ENCODE measurements at regions not wholly inside any gene's neighbourhood (a gene's known extent, or its start where the extent isn't known, plus 50 kb on each side); places are given as distances from the start of the nearest gene placed in this dataset.
A peak's percentile ranks its signal among the peaks of the same experiment; 100 is the strongest.

GRCh38 chr5:142435410-142436115 is 110.7 kb upstream of the SPRY4 start:
- Histone ChIP-seq H2AFZ (ENCODE audit: insufficient read depth, low read depth, low read length, poor library complexity, severe bottlenecking) (no peak overlapping the region), H3K4me2 (replicated peaks; ENCODE audit: extremely low read depth, low read length, poor library complexity, severe bottlenecking) (no peak overlapping the region), H4K20me1 (ENCODE audit: insufficient read depth, low read length) (no peaks in the 10 kb centered on the region), H3K27me3 (ENCODE audit: control insufficient read depth in 2 of 2, insufficient read depth in 2 of 2, low read length in 2 of 2) (peaks cover 24 to 26% of the 10 kb centered on the region in 2 donors), H3K27ac (ENCODE audit: low read depth in 1 of 2, low read length in 2 of 2) (no peak overlapping the region), H3K79me2 (ENCODE audit: insufficient read depth, low read length) (no peaks in the 10 kb centered on the region), H3K36me3 (replicated peaks in 1 of 2; ENCODE audit: control insufficient read depth in 1 of 2, insufficient read depth in 2 of 2, low read length in 2 of 2) (no peaks in the 10 kb centered on the region), H3K9me3 (replicated peaks in 1 of 2; ENCODE audit: control insufficient read depth in 1 of 2, insufficient read depth in 1 of 2, low read length in 2 of 2) (no peaks in the 10 kb centered on the region), H3K4me3 (replicated peaks in 1 of 3; ENCODE audit: low read depth in 2 of 3, low read length in 3 of 3) (no peak overlapping the region), H3K9ac (ENCODE audit: insufficient read depth, low read length, poor library complexity, severe bottlenecking) (no peak overlapping the region), H3K4me1 (ENCODE audit: control insufficient read depth in 1 of 2, insufficient read depth in 2 of 2, low read length in 2 of 2) (no peaks in the 10 kb centered on the region)
- intact Hi-C loops (cut with micrococcal nuclease) = no loop called here
- H3K27ac Mint-ChIP-seq = no peak overlapping the region
- DNase-seq = no peak
- no peaks in the 10 kb centered on the region for H3K36me3 Mint-ChIP-seq
- peaks cover 34 to 38% (median 34%) of the 10 kb centered on the region in 3 donors for H3K27me3 Mint-ChIP-seq (ENCODE audit: low read depth in 3 of 3)
- H3K9me3 Mint-ChIP-seq = peaks cover 0 to 2% (median 0%) of the 10 kb centered on the region in 7 donors
- peaks cover 4% of the 10 kb centered on the region for H3K4me1 Mint-ChIP-seq
- H3K4me3 Mint-ChIP-seq = no peak overlapping the region
- TF ChIP-seq CTCF (IDR thresholded peaks at IDR 0.05) = no peak
- 90% methylated on average over 2 of the region's 9 CpGs for WGBS (ENCODE audit: insufficient coverage)

DNA sequence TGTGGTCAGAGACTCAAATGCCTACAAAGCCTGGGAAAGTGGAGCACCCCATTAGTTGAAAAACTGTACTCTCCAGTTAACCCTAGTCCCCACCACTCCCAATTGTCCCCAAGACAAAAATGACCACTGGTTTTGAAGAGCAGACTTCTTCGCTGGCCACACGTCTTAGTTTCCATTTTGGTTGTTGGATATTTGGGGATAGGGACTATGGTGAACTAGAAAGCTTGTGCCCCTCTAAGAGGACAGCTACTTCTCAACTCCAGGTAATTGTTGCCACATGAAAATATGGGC is 109.4 kb upstream of the SPRY4 start:
- no peak for TF ChIP-seq CTCF (IDR thresholded peaks at IDR 0.05)
- no peak for DNase-seq
- no CpG with 5 or more reads among the region's 2 CpGs for WGBS (ENCODE audit: insufficient coverage)
- Mint-ChIP-seq H3K4me3 (peak overlapping the region in 1 of 2 donors; percentile 2), H3K9me3 (peaks cover 0 to 2% (median 0%) of the 10 kb centered on the region in 7 donors), H3K36me3 (no peaks in the 10 kb centered on the region), H3K27me3 (ENCODE audit: low read depth in 3 of 3) (peaks cover 31 to 34% (median 33%) of the 10 kb centered on the region in 3 donors), H3K4me1 (peaks cover 4% of the 10 kb centered on the region), H3K27ac (no peak overlapping the region)
- intact Hi-C loops (cut with micrococcal nuclease) = no loop called here
- Histone ChIP-seq H4K20me1 (ENCODE audit: insufficient read depth, low read length) (no peaks in the 10 kb centered on the region), H3K4me1 (ENCODE audit: control insufficient read depth in 1 of 2, insufficient read depth in 2 of 2, low read length in 2 of 2) (no peaks in the 10 kb centered on the region), H3K27me3 (ENCODE audit: control insufficient read depth in 2 of 2, insufficient read depth in 2 of 2, low read length in 2 of 2) (peaks cover 21 to 26% of the 10 kb centered on the region in 2 donors), H3K9me3 (replicated peaks in 1 of 2; ENCODE audit: control insufficient read depth in 1 of 2, insufficient read depth in 1 of 2, low read length in 2 of 2) (no peaks in the 10 kb centered on the region), H2AFZ (ENCODE audit: insufficient read depth, low read depth, low read length, poor library complexity, severe bottlenecking) (no peak overlapping the region), H3K9ac (ENCODE audit: insufficient read depth, low read length, poor library complexity, severe bottlenecking) (no peak overlapping the region), H3K4me2 (replicated peaks; ENCODE audit: extremely low read depth, low read length, poor library complexity, severe bottlenecking) (no peak overlapping the region), H3K36me3 (replicated peaks in 1 of 2; ENCODE audit: control insufficient read depth in 1 of 2, insufficient read depth in 2 of 2, low read length in 2 of 2) (no peaks in the 10 kb centered on the region), H3K4me3 (replicated peaks in 1 of 3; ENCODE audit: low read depth in 2 of 3, low read length in 3 of 3) (no peak overlapping the region), H3K27ac (ENCODE audit: low read depth in 1 of 2, low read length in 2 of 2) (no peak overlapping the region), H3K79me2 (ENCODE audit: insufficient read depth, low read length) (no peaks in the 10 kb centered on the region)

All from CD14-positive monocyte (primary cell).